ENCODE measurements at regions not wholly inside any gene's neighbourhood (a gene's known extent, or its start where the extent isn't known, plus 50 kb on each side); places are given as distances from the start of the nearest gene placed in this dataset.

DNA sequence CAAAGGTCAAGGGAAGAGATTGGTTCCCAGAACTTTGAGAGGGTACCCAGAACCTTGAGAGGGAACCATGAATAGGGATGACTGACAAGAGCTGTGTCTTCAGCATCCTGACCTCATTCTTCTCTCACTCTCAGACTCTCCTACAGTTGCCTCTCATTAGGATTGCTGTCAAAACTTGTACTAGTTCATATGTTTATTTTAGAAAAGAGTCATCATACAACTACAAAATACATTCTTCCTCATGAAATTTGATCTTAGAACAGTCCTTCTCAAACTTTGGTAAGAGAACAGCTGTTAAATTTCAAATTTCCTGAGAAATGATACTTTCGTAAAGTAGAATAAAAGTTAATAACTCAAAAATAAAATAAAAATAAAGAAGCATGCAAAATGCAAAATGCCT, 161.4 kb upstream of the ZRANB2 start:
- H3K4me3 ChIP-seq (ENCODE audit: low read depth in 2 of 2, low read length in 2 of 2) = no peak overlapping the region
- ATAC-seq (no peak), DNase-seq (ENCODE audit: low read depth, low spot score) (no peak)
- H3K27me3 ChIP-seq (ENCODE audit: control insufficient read depth, insufficient read depth, low read length) = no peaks in the 10 kb centered on the region
- BruUV-seq (replicated peaks) = no TSS peak
- in situ Hi-C loops (cut with HindIII; ENCODE audit: low pct_unique_long_range_greater_than_20kb, low sequenced_read_pairs) = no loop called here
- TF ChIP-seq TCF7L2 (IDR thresholded peaks at IDR 0.05; ENCODE audit: low read depth, low read length) (no peak), POLR2AphosphoS5 (IDR thresholded peaks at IDR 0.05; ENCODE audit: low read depth, low read length) (no peak), SIN3A (IDR thresholded peaks at IDR 0.05; ENCODE audit: borderline replicate concordance, insufficient read depth, low read depth, low read length) (no peak)
- TF ChIP-seq, protein P1, sequence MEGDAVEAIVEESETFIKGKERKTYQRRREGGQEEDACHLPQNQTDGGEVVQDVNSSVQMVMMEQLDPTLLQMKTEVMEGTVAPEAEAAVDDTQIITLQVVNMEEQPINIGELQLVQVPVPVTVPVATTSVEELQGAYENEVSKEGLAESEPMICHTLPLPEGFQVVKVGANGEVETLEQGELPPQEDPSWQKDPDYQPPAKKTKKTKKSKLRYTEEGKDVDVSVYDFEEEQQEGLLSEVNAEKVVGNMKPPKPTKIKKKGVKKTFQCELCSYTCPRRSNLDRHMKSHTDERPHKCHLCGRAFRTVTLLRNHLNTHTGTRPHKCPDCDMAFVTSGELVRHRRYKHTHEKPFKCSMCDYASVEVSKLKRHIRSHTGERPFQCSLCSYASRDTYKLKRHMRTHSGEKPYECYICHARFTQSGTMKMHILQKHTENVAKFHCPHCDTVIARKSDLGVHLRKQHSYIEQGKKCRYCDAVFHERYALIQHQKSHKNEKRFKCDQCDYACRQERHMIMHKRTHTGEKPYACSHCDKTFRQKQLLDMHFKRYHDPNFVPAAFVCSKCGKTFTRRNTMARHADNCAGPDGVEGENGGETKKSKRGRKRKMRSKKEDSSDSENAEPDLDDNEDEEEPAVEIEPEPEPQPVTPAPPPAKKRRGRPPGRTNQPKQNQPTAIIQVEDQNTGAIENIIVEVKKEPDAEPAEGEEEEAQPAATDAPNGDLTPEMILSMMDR (IDR thresholded peaks at IDR 0.05) = no peak
- TF ChIP-seq, protein P2, sequence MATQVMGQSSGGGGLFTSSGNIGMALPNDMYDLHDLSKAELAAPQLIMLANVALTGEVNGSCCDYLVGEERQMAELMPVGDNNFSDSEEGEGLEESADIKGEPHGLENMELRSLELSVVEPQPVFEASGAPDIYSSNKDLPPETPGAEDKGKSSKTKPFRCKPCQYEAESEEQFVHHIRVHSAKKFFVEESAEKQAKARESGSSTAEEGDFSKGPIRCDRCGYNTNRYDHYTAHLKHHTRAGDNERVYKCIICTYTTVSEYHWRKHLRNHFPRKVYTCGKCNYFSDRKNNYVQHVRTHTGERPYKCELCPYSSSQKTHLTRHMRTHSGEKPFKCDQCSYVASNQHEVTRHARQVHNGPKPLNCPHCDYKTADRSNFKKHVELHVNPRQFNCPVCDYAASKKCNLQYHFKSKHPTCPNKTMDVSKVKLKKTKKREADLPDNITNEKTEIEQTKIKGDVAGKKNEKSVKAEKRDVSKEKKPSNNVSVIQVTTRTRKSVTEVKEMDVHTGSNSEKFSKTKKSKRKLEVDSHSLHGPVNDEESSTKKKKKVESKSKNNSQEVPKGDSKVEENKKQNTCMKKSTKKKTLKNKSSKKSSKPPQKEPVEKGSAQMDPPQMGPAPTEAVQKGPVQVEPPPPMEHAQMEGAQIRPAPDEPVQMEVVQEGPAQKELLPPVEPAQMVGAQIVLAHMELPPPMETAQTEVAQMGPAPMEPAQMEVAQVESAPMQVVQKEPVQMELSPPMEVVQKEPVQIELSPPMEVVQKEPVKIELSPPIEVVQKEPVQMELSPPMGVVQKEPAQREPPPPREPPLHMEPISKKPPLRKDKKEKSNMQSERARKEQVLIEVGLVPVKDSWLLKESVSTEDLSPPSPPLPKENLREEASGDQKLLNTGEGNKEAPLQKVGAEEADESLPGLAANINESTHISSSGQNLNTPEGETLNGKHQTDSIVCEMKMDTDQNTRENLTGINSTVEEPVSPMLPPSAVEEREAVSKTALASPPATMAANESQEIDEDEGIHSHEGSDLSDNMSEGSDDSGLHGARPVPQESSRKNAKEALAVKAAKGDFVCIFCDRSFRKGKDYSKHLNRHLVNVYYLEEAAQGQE (IDR thresholded peaks at IDR 0.05; ENCODE audit: insufficient read depth in 1 of 2, low read depth in 2 of 2, low read length in 1 of 2) = no peak
- no peak overlapping the region for H3K27ac ChIP-seq (ENCODE audit: low read length)
- intact Hi-C loops (cut with micrococcal nuclease; ENCODE audit: unreplicated experiment) = no loop called here
- no peaks in the 10 kb centered on the region for H3K36me3 ChIP-seq (ENCODE audit: control insufficient read depth, insufficient read depth, low read length)
- H3K9me3 ChIP-seq (ENCODE audit: control insufficient read depth, insufficient read depth, low read depth, low read length) = 0 out of 2 replicates have a peak, but pooled peaks cover 2% of the 10 kb centered on the region
- POLR2A ChIA-PET = no interaction called here
- CTCF ChIA-PET = no interaction called here
- no peaks in the 10 kb centered on the region for H3K4me1 ChIP-seq (ENCODE audit: control insufficient read depth, insufficient read depth, low read length)

DNA sequence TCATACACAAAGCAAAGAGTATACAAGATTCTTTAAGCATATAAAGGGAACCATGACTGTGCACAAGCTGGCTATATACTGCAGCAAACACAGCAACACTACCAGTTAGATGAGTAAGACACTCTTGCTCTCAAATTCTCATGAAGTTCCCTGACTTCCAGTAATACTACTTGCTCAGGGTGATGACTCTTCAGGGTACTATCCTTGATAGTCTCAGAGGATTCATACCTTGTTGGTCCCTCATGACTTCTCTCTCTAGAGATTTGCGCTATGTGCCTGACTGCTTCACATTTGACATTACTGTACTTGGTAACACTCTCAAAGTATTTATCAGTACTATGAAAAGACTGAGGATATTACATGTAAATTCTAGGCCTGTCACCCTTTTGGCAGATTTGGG, 159.8 kb upstream of the ZRANB2 start:
- BruUV-seq (replicated peaks) = no TSS peak
- Histone ChIP-seq H3K9me3 (ENCODE audit: control insufficient read depth, insufficient read depth, low read depth, low read length) (0 out of 2 replicates have a peak, but pooled peaks cover 2% of the 10 kb centered on the region), H3K4me1 (ENCODE audit: control insufficient read depth, insufficient read depth, low read length) (no peaks in the 10 kb centered on the region), H3K36me3 (ENCODE audit: control insufficient read depth, insufficient read depth, low read length) (no peaks in the 10 kb centered on the region), H3K4me3 (ENCODE audit: low read depth in 2 of 2, low read length in 2 of 2) (no peak overlapping the region), H3K27me3 (ENCODE audit: control insufficient read depth, insufficient read depth, low read length) (no peaks in the 10 kb centered on the region), H3K27ac (ENCODE audit: low read length) (no peak overlapping the region)
- in situ Hi-C loops (cut with HindIII; ENCODE audit: low pct_unique_long_range_greater_than_20kb, low sequenced_read_pairs) (no loop called here), intact Hi-C loops (cut with micrococcal nuclease; ENCODE audit: unreplicated experiment) (no loop called here)
- TF ChIP-seq, protein P1 (IDR thresholded peaks at IDR 0.05) = no peak
- TF ChIP-seq, protein P2 (IDR thresholded peaks at IDR 0.05; ENCODE audit: insufficient read depth in 1 of 2, low read depth in 2 of 2, low read length in 1 of 2) = no peak
- TF ChIP-seq TCF7L2 (IDR thresholded peaks at IDR 0.05; ENCODE audit: low read depth, low read length) (no peak), SIN3A (IDR thresholded peaks at IDR 0.05; ENCODE audit: borderline replicate concordance, insufficient read depth, low read depth, low read length) (no peak), POLR2AphosphoS5 (IDR thresholded peaks at IDR 0.05; ENCODE audit: low read depth, low read length) (no peak)
- no peak for ATAC-seq
- ChIA-PET CTCF (no interaction called here), POLR2A (no interaction called here)
- DNase-seq (ENCODE audit: low read depth, low spot score) = no peak
